ENCODE measurements at regions not wholly inside any gene's neighbourhood (a gene's known extent, or its start where the extent isn't known, plus 50 kb on each side); places are given as distances from the start of the nearest gene placed in this dataset.

DNA sequence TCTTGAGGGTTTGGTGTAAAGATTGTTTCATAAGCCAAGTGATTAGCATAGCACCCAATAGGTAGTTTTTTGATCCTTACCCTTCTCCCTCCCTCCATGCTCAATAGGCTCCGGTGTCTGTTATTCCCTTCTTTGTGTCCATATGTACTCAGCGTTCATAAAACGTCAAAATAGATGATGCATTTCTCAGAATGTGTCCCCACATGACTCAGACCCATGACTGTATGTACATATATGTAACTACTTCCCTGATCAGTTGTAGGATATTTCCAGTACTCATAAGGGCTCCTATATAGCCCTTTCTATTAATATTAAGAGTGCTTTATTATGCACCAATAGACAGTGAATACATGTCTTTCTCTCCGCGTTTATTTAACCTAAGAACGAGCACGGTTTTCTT, 466.9 kb downstream of the KIF20B start:
- in situ Hi-C loops (cut with MboI; ENCODE audit: low pct_unique_long_range_greater_than_20kb, low sequenced_read_pairs, unreplicated experiment) = no loop called here
- TF ChIP-seq, protein P1, sequence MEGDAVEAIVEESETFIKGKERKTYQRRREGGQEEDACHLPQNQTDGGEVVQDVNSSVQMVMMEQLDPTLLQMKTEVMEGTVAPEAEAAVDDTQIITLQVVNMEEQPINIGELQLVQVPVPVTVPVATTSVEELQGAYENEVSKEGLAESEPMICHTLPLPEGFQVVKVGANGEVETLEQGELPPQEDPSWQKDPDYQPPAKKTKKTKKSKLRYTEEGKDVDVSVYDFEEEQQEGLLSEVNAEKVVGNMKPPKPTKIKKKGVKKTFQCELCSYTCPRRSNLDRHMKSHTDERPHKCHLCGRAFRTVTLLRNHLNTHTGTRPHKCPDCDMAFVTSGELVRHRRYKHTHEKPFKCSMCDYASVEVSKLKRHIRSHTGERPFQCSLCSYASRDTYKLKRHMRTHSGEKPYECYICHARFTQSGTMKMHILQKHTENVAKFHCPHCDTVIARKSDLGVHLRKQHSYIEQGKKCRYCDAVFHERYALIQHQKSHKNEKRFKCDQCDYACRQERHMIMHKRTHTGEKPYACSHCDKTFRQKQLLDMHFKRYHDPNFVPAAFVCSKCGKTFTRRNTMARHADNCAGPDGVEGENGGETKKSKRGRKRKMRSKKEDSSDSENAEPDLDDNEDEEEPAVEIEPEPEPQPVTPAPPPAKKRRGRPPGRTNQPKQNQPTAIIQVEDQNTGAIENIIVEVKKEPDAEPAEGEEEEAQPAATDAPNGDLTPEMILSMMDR (IDR thresholded peaks at IDR 0.05; ENCODE audit: extremely low read depth, insufficient read depth, missing control alignments) = no peak
- no peak for DNase-seq (ENCODE audit: low spot score)

DNA sequence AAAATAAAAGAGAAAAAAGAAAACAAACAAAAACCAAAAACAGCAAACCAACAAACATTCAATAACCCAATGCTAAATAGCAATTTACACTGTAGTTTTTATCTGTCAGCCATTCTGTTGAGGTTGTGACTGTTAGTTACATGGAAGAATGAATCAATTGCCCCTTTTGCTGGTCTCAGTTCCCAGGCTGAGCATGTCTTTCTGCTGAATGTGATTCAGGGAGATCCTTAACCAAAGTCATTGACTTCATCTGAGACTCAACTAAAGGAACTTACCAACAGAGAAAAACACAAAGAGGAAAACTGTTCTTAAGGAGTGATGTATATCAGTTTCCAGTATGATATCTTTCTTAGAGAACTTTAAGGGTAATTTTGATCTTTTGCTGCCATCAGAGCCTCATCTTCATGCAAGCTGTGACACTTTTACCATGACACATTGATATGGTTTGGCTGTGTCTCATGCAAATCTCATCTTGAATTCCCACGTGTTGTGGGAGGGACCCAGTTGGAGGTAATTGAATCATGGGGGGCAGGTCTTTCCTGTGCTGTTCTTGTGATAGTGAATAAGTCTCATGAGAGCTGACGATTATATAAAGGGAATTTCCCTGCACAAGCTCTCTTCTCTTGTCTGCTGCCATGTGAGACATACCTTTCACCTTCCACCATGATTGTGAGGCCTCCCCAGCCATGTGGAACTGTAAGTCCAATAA, 469.8 kb downstream of the KIF20B start:
- no peak for DNase-seq (ENCODE audit: low spot score)
- TF ChIP-seq, protein P1 (IDR thresholded peaks at IDR 0.05; ENCODE audit: extremely low read depth, insufficient read depth, missing control alignments) = no peak
- in situ Hi-C loops (cut with MboI; ENCODE audit: low pct_unique_long_range_greater_than_20kb, low sequenced_read_pairs, unreplicated experiment) = no loop called here

DNA sequence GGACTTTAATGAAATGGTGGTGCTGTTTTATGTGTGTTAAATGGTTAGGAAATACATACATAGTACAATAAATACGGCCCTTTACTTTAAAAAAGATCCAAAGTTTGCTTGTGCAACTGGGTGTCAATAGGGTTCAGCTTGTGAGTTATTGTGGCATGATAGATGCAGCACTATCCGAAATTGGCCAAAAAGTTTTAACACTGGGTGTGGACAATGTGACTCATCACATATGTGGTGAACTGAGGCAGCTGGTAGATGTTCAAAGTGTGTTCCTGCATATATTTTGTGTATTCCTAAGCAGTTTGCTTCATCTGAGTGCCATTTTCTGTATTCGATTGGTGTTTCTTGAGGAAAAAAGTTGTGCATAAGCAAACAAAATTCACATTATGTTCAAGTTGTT, 473.1 kb downstream of the KIF20B start:
- in situ Hi-C loops (cut with MboI; ENCODE audit: low pct_unique_long_range_greater_than_20kb, low sequenced_read_pairs, unreplicated experiment) = no loop called here
- DNase-seq (ENCODE audit: low spot score) = no peak
- TF ChIP-seq, protein P1 (IDR thresholded peaks at IDR 0.05; ENCODE audit: extremely low read depth, insufficient read depth, missing control alignments) = no peak

DNA sequence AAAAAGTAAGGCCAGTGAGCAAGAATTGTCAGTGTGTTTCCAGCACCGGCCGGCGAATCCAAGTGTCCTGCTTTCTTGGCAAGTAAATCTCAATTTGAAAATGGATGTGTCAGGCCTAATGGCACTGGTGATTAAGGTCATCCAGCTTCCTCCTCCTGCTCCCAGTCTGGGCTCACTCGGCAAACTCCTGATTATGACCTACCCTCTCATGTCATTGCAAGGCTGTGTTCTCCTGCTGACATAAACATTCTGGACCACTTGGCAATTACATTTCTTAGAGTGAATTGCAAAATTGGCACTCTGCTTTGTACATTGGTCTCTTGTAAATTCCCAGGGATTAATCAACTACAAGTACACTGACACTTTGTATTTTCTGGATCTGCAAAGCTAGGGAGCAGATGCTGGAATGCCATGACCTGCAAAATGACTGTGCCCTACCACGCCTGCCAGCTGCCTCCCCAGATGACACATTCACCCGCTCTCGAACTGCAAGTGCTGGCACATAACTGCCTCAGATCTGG, 473.8 kb downstream of the KIF20B start:
- in situ Hi-C loops (cut with MboI; ENCODE audit: low pct_unique_long_range_greater_than_20kb, low sequenced_read_pairs, unreplicated experiment) = no loop called here
- TF ChIP-seq, protein P1 (IDR thresholded peaks at IDR 0.05; ENCODE audit: extremely low read depth, insufficient read depth, missing control alignments) = no peak
- no peak for DNase-seq (ENCODE audit: low spot score)

DNA sequence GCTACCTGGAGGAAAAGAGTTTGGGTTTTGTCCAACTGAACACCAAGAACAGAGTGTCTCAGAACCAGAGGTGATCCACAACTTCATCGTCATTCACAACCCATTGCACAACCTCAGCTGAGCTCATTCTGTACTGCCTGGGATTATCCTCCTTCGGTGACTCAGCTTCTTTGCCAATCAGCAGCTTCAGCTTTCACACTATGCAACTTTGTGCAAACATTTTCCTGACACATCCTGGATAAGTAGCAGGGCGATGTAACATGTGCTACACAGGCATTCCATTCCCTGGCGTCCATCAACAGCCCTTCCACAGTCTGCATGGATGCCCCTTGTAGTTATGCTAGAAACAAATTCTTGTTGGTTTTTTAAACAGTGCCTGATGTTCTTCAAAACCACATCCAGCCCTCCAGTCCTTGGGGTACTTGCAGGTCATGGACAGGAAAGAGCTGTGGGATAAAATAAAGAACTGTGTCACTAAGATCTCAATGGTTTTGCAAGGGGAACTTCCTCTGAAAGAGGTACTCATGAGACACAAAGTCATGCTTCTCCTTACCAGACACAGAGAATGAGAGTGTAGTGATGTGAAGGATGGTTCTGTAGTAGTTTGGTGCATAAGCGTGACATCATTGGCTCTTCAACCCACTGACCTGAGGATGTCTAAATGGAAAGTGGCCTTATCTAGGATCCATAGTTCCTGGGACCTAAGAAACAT, 478.5 kb downstream of the KIF20B start:
- DNase-seq (ENCODE audit: low spot score) = no peak
- TF ChIP-seq, protein P1 (IDR thresholded peaks at IDR 0.05; ENCODE audit: extremely low read depth, insufficient read depth, missing control alignments) = no peak
- in situ Hi-C loops (cut with MboI; ENCODE audit: low pct_unique_long_range_greater_than_20kb, low sequenced_read_pairs, unreplicated experiment) = no loop called here

DNA sequence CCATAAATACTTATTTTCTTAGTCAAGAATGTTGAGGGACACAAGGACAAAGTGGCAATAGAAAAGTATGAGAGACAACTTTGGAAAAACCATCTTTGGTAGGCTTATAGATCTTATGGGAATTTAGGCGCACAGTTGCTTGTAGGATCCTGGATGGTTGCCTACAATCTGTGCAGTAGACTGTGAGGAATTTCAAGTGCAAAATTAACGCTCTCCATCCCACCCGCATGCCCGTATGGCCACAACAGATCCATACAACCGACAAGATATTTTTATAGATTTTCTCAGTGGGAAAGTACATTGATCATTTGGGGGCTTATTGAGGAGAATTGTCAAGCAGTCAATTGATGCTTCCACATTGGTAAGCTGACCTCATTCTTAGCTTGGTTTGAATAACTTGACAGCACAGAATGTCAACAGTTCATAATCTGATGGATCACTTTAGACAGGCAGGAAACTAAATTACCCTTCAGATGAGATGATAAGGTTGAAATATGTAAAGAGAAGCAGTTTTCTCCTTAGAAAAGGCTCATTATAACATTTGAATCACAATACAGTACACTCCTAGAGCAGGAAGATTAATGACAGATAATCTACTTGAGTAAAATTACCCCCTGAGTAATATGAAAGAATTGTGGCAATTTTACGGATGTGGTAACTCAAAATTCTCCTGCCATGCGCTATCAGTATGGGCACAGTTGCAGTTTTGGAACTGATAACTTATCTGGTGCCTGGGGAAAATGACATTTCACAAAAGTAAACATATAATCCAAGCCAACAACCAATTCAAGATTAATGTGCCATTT, 479.7 kb downstream of the KIF20B start:
- DNase-seq (ENCODE audit: low spot score) = no peak
- TF ChIP-seq, protein P1 (IDR thresholded peaks at IDR 0.05; ENCODE audit: extremely low read depth, insufficient read depth, missing control alignments) = no peak
- in situ Hi-C loops (cut with MboI; ENCODE audit: low pct_unique_long_range_greater_than_20kb, low sequenced_read_pairs, unreplicated experiment) = no loop called here
